ENCODE measurements at regions not wholly inside any gene's neighbourhood (a gene's known extent, or its start where the extent isn't known, plus 50 kb on each side); places are given as distances from the start of the nearest gene placed in this dataset.

GRCh38 chr2:75775311-75775823, 64.7 kb upstream of the GCFC2 start:
- TF ChIP-seq POLR2A (IDR thresholded peaks at IDR 0.05; ENCODE audit: low read length) (no peak), GATA1 (IDR thresholded peaks at IDR 0.05; ENCODE audit: low read depth, low read length) (no peak)

Data from erythroblast (primary cell).